Anterior cingulate cortex (tissue), 58 donors: ENCODE measurements at regions not wholly inside any gene's neighbourhood (a gene's known extent, or its start where the extent isn't known, plus 50 kb on each side); places are given as distances from the start of the nearest gene placed in this dataset.
"Not testable (repeated sequence)": the region's sequence is repeated elsewhere in the genome, so short reads cannot be mapped to it uniquely, and the experiment has no call there.

Experiments
- DNase-seq, 58 donors: peaks; one replicate each; lab custom pipeline; 2025; lab: John Stamatoyannopoulos, UW

DNA sequence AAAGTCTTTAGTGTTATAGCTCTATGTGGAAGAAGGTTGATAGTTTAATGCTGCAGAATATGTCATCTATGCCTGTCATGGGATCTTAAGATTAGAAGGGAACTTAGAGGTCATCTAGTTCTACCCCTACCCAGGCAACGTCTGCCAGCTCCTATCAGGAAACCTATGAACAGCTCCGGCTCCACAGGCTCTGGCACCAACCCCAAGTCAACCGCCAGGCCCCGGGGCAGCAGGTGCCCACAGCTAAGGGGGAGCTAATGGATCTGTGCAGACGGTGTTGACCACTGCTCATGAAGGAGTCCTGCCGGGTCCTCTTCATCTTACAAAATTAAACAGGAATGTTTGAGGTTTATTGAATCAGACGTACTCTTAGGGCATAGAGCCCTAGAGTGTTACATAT is 440.8 kb upstream of the KLHL29 start:
- DNase-seq, result no peak

DNA sequence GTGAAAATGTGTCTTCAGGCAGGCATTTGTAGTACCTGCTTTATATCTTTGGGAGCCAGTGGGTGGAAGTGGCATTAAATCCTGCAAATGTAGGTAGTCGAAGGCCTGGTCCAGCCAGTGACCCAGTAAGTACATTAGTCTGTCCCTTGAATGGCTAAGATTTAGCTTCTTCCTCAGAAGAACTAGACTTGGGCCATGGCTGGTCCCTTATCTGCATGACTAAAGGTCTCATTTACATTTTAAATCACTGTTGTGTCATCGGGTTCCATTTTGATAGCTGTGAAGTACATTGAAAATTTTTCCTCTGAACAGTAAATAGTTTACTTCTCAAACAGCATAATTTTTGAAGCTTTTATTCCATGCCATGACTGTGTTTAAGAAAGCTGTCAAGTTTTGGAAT is 438.4 kb upstream of the KLHL29 start:
- DNase-seq, result no peak

DNA sequence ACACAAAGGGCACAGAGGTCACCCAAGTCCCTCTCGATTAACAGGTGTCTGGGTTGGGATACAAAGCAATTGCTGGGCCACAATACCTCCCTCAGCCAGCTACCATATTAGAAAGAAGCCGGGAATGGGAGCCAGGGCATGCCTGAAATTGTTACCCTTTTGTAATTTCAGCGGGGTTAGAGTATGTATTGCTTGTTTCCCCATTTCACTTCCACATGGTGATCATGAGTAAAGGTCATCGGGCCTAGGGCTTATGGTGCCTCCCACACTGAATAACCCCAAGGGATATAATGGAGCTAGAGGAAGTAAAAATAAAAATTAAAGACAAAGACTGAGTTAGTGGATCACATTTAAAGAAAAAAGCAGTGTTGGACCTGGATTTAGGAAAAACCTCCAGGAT is 437.2 kb upstream of the KLHL29 start:
- no peak for DNase-seq

DNA sequence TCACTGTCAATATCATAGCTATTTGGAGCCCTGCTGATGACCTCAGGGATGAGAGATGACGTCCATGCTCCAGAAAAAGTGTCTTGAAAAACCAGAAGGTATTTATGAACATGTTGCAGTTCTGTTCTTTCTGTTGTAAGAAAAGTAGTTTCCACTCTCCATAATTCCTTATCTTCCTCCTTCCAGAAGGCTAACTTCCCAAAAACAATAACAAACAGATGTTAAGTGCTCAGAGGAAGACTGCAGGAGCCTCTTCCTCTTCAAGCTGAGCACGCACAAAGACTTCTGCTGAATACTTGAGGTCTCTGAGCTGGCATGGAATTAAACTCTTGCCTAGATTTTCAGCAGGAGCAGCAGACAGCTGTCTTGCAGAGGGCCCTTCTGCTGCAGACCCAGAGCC is 434.5 kb upstream of the KLHL29 start:
- no peak for DNase-seq

DNA sequence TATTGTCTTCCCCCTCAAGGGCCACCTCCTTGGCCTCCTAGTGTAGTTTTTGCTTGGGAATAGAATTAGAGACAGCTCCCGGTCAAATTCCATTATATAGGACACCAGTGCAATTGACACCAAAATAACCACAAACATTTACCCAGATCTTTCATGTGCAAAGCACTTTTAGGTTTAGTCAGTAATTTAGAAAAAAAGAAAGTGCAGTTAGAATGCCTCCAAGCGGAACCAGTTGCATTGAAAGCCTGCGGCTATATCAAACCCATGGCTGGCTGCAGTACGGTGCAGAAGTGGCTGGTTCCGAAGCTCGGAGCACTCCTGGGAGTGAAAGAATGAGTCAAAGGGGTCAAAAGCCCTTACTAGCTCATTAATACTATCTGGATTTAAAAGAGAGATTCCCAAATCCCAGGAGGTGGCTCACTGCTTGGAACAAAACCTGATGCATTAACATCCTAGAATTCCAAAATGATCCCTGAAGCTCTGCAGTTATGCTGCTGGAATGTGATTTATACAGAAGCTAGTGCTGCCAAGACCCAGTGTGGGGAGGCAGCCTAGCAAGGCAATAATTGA is 432.2 kb upstream of the KLHL29 start:
- DNase-seq, result no peak

DNA sequence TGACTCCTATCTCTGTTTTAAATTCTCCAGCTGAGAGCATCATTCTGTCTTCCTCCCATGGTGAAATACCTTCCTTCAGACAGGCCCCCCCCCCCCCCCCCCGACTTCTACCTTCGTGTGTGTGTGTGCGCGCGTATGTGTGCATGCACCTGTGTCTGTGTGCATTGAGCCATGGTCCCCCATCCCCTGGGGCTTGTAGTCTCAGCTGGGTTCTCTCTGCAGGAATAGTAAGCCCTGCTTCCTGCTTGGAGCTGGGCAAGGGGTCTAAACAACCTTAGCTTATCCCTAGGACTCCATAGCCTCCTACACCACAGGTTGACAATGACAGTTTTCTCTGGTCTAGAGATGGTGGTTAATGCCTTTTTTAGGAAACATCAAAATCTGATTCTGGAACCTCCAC is 427.5 kb upstream of the KLHL29 start:
- no peak for DNase-seq

DNA sequence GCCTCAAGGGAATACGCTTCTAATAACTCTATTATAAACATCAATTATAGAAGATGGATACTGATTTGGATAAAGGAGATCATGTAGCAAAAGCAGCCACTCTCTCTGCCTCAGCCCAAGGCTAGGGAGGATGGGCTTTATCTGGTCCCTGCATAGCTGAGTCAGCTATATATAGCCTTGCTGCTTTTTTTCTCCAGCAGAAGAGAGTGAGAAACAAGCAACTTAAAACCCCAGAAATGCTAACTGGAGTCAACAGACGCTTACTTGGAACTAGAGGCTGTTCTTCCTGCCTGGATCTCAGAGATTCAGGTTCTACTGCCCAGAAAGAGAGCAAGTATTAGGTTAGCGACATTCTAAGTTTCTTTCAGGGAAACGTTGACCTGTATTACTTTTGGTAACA is 426.7 kb upstream of the KLHL29 start:
- no peak for DNase-seq

DNA sequence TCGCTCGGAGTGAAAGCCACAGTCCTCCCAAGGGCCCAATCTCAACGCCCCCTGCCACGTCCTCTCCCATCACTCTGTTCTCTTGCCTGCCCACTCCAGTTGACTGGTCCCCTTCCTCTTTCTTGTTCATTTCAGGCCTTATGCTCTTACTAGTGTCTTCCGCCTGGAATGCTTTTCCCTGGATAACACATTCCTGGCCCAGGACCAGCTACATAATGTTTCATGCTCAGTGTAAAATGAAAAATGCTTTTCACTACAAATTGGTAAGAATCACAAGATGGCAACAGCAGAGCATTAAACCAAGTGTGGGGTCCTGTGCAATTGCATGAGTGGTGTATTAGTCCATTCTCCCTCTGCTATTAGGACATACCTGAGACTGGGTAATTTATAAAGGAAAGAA is 417.2 kb upstream of the KLHL29 start:
- no peak for DNase-seq

DNA sequence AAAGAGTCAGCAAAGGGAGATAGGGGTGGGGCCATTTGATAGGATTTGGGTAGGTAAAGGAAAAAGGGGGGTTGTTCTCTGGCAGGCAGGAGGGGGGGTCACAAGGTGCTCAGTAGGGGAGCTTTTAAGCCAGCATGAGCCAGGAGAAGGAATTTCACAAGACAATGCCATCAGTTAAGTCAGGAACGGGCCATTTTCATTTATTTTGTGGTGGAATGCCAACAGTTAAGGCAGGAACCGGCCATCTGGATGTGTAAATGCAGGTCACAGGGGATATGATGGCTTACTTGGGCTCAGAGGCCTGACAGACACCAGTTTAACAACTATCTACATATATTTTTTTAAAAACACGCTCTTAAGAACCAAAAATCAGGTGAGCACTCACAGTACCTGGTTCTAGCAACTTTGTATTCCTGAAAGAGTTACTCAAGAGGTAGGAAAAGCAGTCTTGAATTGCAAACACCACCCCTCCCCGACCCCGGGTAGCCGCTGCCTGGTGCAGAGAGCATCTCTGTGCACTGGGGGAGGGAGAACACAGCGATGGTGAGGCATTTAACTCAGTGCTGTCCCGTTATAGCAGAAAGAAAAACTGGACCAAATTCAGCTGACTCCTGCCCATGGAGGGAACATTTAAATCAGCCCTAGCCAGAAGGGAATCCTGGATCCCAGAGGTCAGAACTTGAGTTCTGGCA is 414.5 kb upstream of the KLHL29 start:
- no peak for DNase-seq

DNA sequence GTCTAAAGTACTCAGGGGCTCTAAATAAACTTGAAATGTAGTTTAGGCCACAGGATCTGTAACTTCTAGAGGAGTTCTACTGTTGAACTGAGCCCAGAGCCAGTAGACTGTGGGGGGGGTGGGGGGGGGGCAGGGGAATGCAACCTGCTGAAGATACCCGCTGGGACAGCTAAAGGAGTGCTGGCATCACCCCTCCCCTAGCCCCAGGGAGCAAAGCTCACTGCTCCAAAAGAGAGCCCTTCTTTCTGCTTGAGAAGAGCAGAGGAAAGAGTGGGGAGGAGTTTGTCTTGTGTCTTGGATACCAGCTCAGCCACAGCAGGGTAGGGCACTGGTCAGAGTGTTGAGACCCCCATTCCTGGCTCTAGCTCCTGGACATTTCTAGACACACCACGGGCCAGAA is 414.0 kb upstream of the KLHL29 start:
- no peak for DNase-seq

DNA sequence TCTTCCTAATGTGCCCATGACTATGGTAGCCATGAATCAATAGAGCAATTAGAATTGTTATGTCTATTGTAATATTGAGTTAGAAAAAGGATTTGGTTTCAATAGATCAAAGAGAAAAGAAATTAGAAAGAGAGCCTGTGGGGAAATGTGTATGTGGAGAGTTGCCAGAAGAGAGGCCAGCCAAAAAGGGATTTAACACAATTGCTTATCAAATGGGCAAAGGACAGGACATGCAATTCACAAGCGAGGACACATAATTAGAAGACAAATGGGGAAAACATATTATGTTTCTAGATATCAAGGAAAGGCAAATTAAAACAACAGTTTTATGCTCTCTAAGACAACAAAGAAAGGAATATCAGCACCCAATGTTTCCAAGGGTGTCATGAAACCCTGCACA is 403.2 kb upstream of the KLHL29 start:
- DNase-seq, result no peak

DNA sequence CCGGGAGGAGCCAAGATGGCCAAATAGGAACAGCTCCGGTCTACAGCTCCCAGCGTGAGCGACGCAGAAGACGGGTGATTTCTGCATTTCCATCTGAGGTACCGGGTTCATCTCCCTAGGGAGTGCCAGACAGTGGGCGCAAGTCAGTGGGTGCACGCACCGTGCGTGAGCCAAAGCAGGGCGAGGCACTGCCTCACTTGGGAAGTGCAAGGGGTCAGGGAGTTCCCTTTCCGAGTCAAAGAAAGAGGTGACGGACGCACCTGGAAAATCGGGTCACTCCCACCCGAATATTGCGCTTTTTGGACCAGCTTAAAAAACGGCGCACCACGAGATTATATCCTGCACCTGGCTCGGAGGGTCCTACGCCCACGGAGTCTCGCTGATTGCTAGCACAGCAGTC is 400.8 kb upstream of the KLHL29 start:
- not testable (repeated sequence) for DNase-seq

DNA sequence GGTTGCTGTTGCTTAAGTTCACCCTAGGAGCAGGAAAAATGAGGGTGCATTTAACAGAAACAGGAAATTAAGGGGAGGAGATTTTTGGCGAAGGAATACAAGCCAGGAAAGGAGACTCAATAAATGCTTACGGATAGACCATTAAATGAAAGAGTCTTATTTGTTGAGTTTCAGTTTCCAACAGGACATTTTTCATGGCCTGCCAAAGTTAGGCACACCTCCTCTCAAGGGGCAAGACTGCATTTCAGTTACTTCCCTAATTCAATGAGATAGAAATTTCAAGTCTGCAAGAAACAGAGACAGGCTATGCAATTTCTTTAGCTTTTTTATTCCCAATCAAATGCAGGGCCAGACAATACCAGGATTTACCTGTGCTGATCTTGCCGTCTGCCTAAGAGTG is 394.7 kb upstream of the KLHL29 start:
- DNase-seq, result no peak

DNA sequence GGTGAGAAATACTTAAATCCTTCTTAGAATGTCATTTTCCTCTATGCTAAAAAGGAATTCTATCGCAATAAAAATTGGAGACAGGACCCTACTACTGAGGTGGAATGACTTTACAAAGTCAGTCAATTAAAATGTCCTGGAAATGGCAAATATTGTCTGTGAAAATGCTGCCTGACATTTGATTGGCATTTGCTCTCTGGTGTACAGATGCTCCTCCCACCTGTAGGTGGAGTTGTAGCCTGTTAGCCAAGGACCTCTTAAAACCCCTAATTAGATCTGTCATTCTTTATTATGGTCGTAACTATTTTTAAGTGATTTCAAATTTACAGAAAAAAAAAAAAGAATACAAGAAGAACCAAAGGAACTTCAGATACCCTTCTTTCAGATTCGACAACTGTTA is 393.1 kb upstream of the KLHL29 start:
- no peak for DNase-seq

DNA sequence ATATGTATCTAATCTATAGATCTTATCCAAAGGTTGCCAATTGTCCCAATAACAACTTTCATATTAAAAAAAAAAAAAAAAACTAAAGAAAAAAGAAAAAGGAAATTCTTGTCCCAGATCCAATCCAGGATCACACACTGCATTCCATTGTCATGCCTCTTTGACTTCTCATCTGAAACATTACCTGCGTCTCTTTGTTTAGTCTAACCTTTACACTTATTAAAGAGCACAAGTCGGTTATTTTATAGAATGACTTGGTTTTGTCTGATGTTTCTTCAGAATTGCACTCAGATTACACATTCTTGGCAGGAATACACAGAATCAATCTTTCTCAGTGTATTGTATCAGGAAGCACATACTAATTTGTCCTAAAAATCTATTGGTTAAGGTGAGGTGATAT is 392.5 kb upstream of the KLHL29 start:
- DNase-seq, result no peak

DNA sequence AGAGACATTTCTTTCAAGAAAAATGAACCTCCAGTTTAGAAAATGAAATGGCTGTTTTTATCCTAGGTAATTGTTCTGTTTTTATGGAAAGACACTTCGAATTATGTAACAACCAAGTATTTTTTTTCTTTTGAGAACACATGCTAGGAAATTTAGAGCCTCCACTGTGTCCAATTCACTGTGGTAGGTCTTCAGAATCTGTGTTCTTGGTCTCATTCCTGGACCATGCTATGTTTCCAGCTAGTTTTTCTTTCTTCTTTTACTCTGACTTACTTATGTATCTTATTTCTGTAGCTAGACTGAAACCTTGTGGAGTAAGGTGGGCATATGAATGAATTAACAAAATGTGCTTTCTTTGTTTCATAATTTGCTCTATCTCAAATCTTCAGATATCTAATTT is 391.7 kb upstream of the KLHL29 start:
- DNase-seq, result no peak

DNA sequence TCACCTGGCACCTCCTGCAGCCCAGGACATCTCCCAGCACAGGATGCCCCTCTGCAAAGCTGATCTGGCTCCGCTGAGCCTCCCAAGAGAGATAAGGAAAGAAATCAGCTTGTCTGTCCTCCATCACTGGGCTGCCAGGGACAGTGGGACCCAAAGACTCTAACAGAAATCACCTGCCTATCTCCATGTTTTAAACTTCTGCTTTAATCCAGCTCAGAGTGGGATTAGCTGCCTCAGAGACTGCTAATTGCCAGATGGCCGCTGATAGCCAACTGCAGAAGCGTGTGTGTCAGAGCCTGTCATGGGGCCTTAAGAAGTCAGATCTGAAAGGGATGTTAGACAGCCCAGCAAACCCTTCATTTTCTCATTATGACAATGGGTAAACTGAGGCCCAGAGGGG is 389.4 kb upstream of the KLHL29 start:
- DNase-seq, result no peak

DNA sequence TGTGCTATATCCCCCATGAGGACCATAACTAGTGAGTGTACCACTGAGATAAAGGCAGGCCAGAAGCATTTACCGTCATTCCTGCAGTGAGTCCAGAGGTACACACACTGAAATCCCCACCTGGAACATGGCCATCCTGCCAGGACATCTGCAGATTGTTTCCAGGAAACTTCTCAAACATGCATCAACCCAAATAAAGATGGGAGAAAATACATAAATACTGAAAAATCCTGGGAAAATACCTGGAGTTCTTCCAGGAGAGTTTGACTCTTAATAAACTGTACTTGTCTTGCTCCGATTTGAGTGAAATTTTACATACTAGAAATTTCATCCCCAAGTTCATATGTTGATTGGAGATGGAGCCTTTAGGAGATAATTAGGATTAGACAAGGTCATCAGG is 388.1 kb upstream of the KLHL29 start:
- no peak for DNase-seq

DNA sequence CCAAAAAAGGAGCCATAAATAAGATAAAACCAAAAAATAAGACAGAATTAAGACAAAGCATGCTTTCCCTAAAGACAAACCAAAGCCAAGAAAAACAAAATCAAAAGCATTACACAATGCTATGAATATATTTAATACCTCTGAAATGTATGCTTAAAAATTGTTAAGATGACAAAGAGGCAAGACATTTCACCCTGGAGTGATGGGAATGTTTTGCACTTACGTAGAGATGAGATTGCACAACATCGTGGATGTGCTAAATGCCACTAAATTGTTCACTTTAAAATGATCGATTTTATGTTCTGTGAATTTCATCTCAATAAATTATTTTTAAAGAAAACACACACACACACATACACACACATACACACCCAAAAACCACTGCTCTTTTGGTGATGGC is 386.6 kb upstream of the KLHL29 start:
- DNase-seq, result no peak

DNA sequence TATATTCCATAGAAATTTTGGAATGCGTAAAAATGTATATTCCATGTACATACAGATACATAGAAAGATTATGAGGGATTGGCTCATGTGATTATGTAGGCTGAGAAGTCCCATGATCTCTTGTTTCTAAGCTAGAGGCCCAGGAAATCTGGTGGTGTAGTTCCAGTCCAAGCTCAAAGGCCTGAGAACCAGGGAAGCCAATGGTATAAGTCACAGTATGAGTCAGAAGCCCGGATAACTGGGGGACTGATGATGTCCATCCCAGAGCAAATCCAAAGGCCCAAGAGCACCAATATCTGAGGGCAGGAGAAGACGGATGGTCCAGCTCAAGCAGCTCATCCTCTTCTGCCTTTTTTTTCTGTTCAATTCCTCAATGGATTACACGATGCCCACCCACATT is 385.0 kb upstream of the KLHL29 start:
- no peak for DNase-seq

DNA sequence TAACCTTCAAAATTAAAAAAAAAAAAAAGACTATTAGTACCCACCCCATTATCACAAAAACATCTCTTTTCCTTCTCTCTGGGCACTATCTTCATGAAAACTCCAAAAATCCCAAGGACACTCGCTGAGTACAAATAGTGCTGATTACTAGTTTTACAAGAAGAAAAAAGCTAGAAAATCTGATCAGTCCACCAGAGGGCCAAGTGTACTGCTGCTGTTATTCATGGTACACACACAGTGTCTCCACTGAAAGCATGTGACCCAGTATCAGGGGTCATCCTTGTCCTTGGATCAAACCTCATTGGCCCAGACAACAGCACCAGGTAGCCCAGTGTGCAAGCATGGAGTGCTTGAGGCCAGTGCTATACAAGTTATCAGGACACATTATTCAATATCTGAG is 382.7 kb upstream of the KLHL29 start:
- DNase-seq, result no peak

DNA sequence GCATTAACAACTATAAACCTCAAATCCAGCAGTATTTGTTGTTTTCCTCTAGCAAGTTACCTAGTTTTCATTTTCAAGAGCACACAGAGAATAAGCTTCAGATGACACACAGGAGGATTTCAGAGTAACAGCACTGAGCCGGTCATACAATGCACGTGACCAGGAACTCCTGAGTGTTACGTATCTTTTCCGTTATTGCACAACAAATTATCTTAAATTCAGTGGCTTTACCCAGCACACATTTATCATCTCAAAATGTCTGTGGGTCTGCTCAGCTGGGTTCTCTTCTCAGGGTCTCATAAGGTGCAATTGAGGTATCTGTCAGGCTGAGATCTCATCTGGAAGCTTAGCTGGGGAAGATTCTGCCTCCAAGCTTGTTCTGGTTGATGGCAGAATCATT is 379.5 kb upstream of the KLHL29 start:
- DNase-seq, result no peak

DNA sequence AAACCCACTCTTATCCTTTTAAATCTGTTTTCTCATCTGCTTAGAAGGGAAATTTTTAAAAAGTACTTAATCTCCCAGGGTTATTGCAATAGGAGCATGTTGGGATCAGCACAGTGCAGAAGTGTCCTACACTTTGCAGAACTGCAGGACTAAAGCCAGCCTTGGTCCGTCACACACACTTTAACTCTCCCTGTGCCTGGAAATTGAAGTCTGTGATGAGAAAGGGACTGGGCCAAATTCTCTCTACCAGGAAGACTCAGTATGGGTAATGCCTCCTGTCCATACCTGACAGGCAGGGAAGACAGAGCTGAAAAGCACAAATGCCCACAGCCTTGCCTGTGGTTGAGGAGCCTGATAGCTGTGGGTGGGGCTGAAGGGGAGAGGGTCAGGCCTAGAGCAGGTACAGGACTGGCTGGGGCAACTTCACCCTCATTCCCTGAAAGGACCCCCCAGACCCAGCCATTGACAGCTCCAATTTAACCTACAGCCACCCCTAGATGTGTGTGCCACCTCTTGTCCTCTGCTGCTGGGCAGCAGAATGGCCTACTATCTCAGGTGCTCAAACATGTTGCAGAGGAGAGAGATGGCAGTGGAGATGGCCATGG is 377.2 kb upstream of the KLHL29 start:
- DNase-seq, result no peak
